ENCODE measurements at regions not wholly inside any gene's neighbourhood (a gene's known extent, or its start where the extent isn't known, plus 50 kb on each side); places are given as distances from the start of the nearest gene placed in this dataset.
"Not testable (repeated sequence)": the region's sequence is repeated elsewhere in the genome, so short reads cannot be mapped to it uniquely, and the experiment has no call there.

DNA sequence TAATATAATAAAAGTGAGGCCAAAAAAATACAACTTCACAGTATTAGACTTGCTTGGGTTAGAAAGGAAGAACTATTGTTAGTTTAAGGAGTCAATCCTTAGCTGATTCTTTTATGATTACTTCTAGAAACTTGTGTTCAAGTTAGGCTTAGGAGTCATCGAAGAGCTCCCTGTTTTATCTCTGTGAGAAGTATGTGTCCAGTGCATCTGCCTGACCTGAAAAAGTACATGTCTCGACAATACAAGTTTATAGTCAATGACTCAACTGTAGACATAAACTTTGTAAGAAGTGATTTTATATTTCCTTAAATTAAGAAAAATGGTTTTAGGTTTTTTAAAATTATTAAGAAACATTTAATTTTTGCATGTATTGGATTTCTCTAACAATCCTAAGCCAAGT lies 571.2 kb downstream of the ZEB2 start:
- no peak for DNase-seq

DNA sequence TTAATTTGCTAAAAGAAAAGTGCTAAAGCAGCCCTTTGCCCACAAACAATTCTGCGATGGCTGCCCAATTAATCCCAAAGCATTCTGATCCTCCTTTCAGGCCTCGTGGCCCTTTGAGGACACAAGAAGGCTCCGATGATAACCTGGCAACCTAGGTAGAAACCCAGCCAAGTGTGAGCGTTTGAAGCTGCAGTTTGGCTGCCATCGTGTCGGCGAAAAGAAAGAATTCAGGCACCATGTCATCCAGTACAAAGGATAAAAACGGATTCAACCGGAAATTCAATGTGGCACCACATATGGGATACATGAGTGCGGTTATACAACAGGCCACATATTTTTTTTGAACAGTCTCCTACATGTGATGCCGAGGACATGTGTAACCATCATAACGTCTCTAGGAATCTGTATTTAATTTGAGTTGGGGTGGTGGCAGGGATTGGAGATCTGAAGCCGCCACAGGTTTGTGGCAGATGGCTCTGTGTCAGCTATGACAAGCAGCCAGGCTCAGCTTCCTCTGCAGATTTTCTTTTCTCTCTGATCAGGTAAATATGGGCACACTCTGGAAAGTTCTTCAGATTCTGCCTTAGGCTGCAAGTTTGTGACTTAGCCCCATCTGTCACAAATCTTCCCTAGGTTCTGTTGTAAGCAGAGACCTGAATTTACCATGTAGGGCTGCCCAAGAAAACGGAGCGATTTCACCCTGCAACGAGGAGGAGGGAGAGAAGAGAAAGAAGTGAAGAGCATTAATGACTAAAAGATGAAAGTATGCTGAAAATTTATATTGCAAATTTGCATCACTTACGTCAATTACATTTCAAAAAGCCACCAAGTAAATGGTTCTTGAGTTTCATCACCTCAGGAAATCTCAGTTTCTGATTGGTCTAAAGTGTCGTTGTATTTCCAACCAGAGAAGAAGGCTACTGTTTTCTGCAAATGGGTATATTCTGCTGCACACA lies 573.2 kb downstream of the ZEB2 start:
- DNase-seq: no peak

DNA sequence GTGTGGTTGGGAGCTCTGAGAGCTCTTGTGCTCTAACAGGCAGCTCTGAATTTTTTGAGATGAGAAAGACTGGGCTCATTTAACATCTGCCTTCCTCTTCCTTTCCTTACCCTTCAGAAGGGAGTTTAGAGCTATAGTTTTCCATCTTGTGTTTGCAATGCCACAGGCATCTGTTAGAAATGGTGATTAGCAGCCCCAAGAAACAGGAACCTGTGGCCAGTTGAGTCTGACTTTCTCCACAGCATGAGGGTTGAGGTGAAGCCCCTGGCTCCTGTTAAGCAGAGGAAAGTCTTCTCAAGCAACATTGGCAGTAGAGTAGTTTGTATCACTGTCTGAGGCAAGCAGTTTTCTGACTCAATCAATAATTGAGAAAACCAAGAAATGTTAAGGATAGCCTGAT lies 577.4 kb downstream of the ZEB2 start:
- no peak for DNase-seq

DNA sequence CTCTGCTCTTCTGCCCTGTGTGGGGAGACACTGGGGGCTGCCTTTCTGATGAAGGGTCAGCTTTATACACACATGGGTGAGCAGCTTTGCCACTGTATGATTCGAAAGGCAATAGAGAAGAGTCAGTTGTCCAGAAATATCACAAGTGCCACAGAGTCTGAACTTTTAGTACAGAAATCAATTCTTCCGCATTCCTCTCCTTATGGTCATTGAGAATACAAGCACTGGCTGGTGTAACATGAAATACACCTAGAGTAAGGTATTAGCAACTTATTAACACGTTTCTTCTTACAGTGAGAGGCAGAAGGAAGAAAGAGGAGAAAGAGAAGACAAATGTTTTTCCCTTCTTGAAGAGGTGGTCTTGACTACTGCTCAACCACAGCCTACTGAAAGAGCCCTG lies 579.2 kb downstream of the ZEB2 start:
- no peak for DNase-seq

DNA sequence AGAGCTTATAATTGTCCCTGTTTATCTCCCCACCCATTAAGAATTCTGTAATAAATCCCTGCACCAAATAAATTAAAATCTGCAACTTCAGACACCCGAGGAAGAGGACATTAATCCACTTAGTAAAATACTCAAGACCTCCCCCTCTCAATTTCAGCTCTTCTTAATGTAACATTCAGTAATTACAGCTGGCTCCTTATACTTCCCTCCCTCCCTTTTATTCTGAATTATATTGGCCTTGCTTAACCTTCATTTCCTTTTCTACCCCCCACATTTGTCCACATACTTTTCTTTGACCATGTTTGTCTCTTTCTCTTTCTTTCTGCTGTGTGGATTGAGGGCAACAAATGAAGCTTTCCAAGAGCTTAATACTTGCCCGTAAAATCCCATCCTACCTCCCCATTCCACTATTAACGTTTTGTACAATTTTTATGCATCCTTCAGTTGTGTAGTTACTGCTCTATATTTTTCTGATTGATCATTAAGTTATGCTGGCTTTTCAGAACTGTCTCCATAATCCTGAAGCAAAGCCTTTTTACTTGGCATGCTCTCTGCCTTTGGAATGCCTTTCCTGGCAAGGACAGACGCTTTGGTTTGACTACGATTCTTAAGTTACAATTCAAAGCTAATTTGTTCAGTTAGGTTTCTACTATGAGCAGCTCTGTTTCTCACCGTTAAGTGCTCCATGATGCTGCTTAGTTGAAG lies 580.1 kb downstream of the ZEB2 start:
- DNase-seq: no peak

DNA sequence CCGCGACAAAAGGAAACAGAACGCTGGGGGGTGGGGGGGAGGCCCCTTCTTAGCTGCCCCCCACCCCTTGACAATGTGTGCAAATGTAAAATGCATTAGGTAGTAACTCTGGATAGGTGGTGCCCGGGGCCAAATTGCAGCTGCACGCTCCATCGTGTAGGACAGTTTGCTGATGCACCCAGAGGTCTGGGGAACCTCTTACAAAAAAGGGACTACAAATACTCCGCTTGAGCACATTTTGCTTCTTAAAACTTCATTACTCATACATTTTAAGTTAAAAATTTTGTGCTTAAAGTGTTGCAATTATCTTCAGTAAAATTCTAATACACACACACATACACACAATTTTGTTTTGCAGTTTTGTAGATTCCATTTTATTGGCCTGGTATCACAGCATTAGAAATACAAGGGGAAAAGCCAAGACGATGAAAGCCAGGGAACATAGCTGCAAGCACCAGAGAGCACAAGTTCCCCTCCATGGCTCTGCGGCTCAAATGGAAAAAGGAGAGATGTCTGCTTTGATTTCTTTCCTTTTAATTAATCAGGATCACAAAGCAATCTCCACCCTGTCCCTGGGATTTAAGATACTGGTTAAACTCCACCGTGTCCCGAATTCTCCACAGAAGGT lies 582.1 kb downstream of the ZEB2 start:
- no peak for DNase-seq

DNA sequence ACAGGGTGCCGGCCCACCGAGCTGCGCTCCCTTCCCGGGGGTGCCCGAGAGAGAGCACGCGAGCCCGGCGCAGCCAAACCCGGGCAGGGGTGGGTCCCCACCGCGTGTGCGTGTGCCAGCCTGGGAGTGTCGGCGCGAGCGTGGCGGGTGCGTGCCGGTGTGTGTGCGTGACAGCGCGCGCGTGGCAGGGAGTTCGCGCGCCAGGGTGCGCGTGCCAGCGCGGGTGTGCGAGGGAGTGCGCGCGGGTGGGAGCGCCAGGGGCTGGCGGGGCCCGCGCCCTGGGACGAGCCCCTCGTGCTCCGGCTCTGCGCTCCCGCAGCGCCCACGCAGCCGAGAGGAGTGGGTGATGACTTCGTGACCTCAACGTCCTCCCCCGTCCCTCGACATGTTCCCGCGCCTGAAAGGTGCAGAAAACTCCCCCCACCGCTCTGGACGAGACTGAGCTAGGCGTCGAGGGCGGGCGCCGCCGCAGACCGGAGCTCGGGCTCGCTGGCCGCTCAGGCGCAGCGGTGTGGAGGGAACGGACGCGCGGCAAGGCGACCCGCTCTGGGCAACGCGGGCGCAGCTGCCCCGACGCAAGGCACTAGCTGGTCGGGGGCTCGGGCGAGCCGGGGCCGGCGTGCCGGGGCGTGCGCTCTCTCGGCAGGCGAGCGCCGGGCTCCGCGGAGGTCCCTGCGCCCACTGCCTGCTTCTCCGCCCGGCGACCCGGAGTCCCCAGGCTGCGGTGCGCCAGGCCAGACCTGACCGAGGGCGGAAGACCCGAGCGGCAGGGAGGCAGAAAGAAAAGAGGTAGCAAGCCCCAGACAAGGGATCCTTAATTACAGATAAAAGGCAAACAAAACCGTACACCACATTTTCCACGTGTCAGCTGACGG lies 582.8 kb downstream of the ZEB2 start:
- no peak for DNase-seq

DNA sequence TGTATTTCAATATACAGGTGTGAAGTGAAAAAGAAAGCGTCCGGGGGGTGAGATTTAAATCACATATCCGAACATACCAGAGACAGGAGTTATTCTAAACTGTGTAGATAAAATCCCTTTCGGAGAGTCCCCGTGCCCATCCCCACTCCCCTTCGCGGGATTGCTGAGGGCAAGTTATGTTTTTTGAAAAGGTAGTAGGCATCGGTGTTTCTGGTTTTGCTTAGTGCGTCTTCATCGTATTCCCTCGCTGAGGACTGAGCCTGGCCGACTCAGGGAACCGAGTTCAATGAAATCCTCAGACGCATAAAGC lies 583.4 kb downstream of the ZEB2 start:
- no peak for DNase-seq

DNA sequence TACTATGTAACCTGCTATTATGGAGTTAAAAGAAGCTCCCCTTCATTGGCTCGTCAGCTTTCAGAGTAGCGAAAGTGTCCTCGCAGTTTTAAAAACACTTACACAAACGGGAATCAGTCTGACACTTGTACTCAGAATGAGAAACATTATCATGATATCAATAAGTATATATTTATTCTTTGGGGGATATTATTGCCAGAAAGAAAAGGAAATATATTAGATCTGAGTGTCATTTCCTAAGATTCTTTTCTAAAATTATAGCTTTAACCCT lies 584.5 kb downstream of the ZEB2 start:
- DNase-seq: no peak

DNA sequence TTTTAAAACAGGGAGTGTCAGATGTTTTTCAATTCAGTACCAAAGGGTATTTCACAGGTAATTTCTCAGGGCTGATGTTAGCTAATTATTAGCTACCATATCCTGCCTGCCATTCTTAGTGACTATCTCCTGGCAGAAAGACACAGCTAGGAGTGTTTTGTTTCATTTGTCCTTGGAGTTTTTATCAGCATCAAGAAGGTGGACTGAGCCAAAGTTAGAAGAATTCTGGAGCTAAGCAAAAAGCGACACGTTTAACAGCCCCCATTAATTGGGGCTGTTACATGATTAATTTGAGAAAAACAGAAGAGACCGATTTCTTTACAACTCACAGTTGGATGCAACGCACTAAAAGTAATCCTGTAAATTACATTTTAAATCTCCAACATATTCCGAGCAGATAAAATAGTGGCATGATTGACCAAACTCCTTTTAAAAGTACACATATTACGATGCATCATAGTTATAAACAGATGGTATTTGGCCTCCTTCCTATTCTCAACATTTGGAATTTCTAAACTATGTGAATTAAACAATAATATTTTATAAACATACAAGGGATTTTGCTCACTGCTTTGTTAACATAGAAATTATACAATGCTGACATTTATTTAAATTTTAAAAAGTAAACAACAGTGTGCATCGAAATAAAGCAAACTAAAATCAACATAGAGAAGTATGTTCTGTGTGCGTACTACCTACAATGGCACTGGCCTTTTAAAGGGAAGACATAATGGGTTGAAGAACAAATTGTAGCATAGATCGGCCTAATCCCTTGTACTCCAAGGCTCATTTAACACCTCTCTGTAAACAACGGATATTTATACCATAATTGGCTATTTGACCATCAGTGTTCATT lies 585.1 kb downstream of the ZEB2 start:
- no peak for DNase-seq

DNA sequence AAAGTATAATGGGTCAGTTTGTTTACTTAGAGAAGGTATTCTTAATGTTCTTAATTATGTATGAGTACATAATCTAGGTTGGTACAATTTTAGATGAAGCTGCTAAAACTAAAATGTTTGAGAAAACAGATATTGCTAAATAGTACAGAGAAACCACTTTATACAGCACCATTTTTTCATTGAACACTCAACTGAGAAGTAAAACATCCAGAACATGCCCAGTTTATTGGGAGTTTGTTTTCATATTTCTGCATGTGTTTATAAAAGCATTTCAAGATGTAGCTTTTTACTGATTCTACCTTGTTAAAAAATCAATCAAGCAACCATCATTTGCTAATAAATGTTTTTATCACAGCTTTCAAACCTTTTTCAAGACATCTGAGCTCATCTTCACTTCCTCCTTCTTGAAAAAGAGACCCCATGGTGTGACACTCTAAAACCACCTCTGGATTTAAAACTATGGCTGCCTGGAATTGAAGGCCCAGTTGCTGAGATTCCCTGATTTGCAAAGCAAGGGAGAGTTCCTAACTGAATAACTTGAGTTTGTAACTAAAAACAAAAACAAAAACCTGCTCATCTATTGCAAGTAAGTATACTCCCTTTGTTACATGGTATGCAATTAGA lies 585.9 kb downstream of the ZEB2 start:
- no peak for DNase-seq

DNA sequence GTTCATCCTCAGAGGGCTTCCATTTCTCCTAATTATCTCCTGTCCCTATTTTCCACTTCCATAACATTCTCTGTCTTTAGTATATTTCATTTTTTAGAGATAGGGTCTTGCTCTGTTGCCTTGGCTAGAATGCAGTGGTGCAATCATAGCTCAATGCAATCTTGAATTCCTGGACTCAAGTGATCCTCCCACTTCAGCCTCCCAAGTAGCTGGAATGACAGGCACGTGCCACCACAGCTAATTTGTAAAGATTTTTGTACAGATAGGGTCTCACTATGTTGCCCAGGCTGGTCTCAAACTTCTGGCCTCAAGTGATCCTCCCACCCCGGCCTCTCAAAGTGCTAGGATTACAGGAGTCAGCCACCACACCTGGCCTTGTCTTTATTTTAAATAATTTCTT lies 589.0 kb downstream of the ZEB2 start:
- no peak for DNase-seq

DNA sequence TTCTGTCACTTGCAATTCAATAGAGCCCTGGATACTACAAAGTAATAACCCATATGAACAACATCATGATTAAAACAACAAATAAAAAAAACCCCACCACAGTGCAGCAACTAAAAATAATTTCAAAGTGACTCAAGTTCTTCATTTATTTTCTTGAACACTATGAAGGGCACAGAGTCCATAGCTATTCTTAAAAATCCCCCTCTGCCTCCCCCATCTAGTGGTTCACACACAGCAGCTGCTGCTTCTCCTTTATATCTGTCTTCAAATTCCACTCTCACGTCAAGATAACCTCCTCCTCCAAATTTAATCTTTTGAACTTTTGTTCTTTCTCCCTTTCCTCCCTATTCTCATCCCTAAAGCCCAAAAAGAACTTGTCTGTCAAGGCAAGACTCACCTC lies 591.3 kb downstream of the ZEB2 start:
- no peak for DNase-seq

DNA sequence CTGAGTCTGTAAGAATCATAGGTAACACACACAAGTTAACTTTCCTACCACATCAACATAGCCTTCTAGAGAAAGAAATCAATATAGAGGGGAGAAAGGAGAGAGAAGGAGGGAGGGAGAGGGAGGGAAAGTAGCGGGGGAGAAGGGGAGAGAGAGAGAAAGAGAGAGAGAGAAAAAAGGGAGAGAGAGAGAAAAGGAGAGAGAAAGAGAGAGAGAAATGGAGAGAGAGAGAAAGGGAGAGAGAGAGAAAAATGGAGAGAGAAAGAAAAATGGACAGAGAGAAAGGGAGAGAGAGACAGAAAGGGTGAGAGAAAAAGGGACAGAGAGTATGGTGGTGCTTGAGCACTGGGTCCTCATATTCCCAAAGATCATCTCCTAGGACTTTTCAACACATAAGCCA lies 591.7 kb downstream of the ZEB2 start:
- DNase-seq: no peak

DNA sequence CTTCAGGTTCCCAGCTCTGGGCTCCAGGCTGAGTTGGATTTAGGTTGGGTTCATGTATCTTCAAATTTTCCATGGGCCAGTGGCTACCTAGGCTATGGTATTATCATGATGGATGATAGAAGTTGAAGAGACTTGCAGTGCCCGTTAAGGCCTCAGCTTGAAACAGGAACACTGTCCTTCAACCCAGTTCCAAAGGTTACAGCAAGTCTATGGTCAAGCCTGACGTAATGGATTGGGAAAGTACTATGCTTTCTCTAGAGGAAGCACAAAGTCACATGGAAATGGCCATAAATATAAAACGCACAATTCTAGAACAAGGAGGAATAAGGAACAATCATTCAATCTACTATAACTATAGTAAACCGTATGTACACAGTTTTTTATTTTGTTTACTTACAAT lies 593.2 kb downstream of the ZEB2 start:
- no peak for DNase-seq

DNA sequence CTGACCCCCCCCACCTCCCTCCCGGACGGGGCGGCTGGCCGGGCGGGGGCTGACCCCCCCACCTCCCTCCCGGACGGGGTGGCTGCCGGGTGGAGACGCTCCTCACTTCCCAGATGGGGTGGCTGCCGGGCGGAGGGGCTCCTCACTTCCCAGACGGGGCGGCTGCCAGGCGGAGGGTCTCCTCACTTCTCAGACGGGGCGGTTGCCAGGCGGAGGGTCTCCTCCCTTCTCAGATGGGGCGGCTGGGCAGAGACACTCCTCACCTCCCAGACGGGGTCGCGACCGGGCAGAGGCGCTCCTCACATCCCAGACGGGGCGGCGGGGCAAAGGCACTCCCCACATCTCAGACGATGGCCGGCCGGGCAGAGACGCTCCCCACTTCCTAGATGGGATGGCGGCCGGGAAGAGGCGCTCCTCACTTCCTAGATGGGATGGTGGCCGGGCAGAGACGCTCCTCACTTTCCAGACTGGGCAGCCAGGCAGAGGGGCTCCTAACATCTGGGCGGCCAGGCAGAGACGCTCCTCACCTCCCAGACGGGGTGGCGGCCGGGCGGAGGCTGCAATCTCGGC lies 597.6 kb downstream of the ZEB2 start:
- not testable (repeated sequence) for DNase-seq

DNA sequence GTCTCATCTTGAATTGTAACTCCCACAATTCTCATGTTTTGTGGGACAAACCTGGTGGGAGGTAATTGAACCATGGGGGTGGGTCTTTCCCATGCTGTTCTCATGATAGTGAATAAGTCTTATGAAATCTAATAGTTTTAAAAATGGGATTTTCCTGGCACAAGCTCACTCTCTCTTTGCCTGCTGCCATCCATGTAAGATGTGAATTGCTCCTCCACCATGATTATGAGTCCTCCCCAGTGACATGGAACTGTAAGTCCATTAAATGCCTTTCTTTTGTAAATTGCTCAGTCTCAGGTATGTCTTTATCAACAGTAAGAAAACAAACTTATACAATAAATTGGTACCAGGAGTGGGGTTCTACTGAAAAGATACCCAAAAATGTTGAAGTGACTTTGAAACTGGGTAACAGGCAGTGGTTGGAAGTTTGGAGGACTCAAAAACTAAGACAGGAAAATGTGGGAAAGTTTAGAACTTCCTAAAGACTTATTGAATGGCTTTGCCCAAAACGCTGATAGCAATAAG lies 601.4 kb downstream of the ZEB2 start:
- no peak for DNase-seq

DNA sequence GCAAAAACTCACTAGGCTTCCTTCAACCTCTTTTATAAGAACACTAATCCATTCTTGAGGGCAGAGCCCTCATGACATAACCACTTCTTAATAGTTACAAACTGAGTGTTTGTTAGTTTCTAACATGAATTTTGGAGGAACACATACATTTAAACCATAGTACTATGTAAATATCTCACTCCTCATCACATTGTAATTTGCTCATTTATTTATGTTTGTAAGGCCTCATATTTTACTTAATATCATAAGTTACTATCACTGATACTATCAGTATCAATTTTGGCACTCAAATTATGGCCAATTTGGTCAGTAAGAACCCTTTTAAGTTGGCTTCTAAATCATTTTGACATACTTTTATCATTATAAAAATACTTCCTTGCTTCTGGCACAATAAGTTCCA lies 603.1 kb downstream of the ZEB2 start:
- DNase-seq: no peak

DNA sequence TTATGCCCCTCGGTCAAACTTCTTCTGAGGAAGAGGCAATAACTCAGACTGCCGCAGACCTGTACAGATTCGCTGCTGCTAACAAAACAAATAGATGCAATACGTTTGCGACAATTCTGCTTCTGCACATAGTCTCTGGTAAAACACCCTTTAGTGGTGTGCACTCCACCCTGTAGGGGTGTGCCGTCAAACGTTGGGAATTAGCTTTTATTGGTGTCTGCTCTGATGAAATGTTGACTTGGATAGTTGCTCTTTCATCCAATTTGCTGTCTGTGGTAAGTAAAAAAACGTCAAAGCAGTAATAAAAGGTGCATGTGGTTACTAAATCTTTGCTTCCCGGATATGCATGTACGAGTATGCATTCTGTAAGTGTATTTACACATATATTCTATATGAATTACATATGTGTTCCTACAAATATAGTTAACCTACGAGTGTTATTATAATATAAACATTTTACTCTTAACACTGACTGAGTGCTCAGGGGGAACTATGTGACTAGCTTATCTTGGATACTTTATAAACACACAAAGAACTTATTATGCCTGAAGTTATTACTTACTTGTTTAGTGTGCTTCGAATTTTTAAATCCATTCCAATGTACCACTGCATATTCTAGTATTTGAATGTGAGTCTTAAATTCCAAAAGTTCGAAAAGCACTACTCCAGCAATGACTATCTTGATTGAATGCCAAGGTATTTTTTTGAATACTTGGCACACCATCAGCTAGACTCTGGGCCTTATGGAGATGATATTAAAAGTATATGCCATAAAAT lies 610.2 kb downstream of the ZEB2 start:
- no peak for DNase-seq

DNA sequence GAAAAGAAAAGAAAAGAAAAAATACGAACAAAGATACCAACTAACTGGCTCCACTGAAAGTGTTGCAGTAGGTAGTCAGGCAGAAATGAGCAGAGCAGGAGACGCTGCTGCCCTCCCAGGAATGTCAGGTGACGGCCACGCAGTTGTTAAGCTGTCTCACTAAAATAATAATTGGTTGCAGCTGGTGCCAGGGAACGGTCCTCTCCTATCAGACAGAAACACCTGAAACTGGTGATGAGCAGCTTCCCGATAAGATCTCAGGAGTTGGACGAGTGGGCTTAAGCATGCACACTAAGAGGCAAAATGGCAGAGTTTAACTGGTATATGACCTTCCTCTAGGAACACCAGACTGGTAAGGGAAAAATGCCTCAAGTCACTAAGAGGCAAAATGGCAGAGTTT lies 611.1 kb downstream of the ZEB2 start:
- DNase-seq: no peak
